PC-9 (cell line): ENCODE measurements at regions not wholly inside any gene's neighbourhood (a gene's known extent, or its start where the extent isn't known, plus 50 kb on each side); places are given as distances from the start of the nearest gene placed in this dataset.

Source experiments
- BruUV-seq: library from RNA; stranded (reverse); fragments of 400-500 nt; replicated peaks from 2 replicates; lab custom pipeline; 2021; lab: Mats Ljungman, UMichigan
- CTCF ChIA-PET: fragments of 300-600 bp; sonication (Branson Sonifier 250); formaldehyde crosslinking; loops from one replicate; lab custom pipeline; 2022; ENCODE audit warnings: antibody characterized with exemption; lab: Charles Lee
- POLR2A ChIA-PET: fragments of 300-600 bp; sonication (Branson Sonifier 250); formaldehyde crosslinking; loops from one replicate; lab custom pipeline; 2022; ENCODE audit warnings: antibody characterized with exemption; ENCODE audit not compliant: unreplicated experiment; lab: Charles Lee
- DNase-seq, 2 experiments: peaks; one replicate each; pipeline versions ENCODE4 v3.0.0 to v3.0.0-alpha.2; 2015 to 2022; ENCODE audit warnings: mixed read lengths in 1 of 2
- H2AFZ ChIP-seq: fragments of 200-600 bp; sonication (generic); 2 replicates; pipeline ENCODE4 v1.8.1; 2017; ENCODE audit warnings: antibody characterized with exemption
- H3F3A ChIP-seq: fragments of 200-600 bp; sonication (generic); 2 replicates; pipeline ENCODE4 v1.8.1; 2017; ENCODE audit warnings: antibody characterized with exemption, mild to moderate bottlenecking, low read depth; ENCODE audit not compliant: insufficient read depth
- H3K27ac ChIP-seq: fragments of 200-600 bp; sonication (generic); 2 replicates; pipeline ENCODE4 v1.6.1; 2016; ENCODE audit warnings: mixed run types
- H3K27me3 ChIP-seq: fragments of 200-600 bp; sonication (generic); 2 replicates; pipeline ENCODE4 v1.6.1; 2016; ENCODE audit warnings: low read depth, mixed run types; ENCODE audit not compliant: insufficient read depth
- H3K36me3 ChIP-seq: fragments of 200-600 bp; sonication (generic); 2 replicates; pipeline ENCODE4 v1.6.1; 2016; ENCODE audit warnings: low read depth, mixed run types
- H3K4me1 ChIP-seq: fragments of 200-600 bp; sonication (generic); replicated peaks from 2 replicates; pipeline ENCODE4 v1.6.1; 2016; ENCODE audit warnings: mixed run types; ENCODE audit not compliant: insufficient read depth
- H3K4me2 ChIP-seq: fragments of 200-600 bp; sonication (generic); 2 replicates; pipeline ENCODE4 v1.6.1; 2017; ENCODE audit warnings: mixed run types
- H3K4me3 ChIP-seq: fragments of 200-600 bp; sonication (generic); 2 replicates; pipeline ENCODE4 v1.6.1; 2016; ENCODE audit warnings: mixed run types
- H3K79me2 ChIP-seq: fragments of 200-600 bp; sonication (generic); 2 replicates; pipeline ENCODE4 v1.6.1; 2017; ENCODE audit warnings: low read depth, mixed run types
- H3K9me2 ChIP-seq: fragments of 200-600 bp; sonication (generic); 2 replicates; pipeline ENCODE4 v1.8.1; 2017; ENCODE audit warnings: mild to moderate bottlenecking; ENCODE audit not compliant: insufficient read depth
- H3K9me3 ChIP-seq: fragments of 200-600 bp; sonication (generic); 2 replicates; pipeline ENCODE4 v1.8.1; 2016; ENCODE audit warnings: low read depth; ENCODE audit not compliant: insufficient read depth
- H4K20me1 ChIP-seq: fragments of 200-600 bp; sonication (generic); 2 replicates; pipeline ENCODE4 v1.8.1; 2017; ENCODE audit not compliant: insufficient read depth
- EZH2 ChIP-seq: fragments of 200-600 bp; sonication (generic); IDR thresholded peaks from 2 replicates; pipeline ENCODE4 v1.8.0; 2017; ENCODE audit warnings: antibody characterized with exemption, low read depth
- intact Hi-C: fragments of 100-400 bp; cut with micrococcal nuclease; formaldehyde crosslinking; loops from one replicate; pipeline ENCODE4 v1.10.0; 2022; ENCODE audit not compliant: unreplicated experiment
- TF ChIP-seq, protein P1 (sequence below): fragments of 200-600 bp; sonication (generic); conservative IDR thresholded peaks from 2 replicates; pipeline ENCODE4 v1.6.1; 2017; ENCODE audit warnings: mixed run types, antibody characterized with exemption, mild to moderate bottlenecking, moderate library complexity

GRCh38 chr5:35488791-35489190, 128.9 kb upstream of the SPEF2 start:
- H3K36me3 ChIP-seq: no peaks in the 10 kb centered on the region
- no peak overlapping the region for H2AFZ ChIP-seq
- H3K79me2 ChIP-seq: no peaks in the 10 kb centered on the region
- H3K27me3 ChIP-seq: peaks cover 7% of the 10 kb centered on the region; the same call in 1 of the 2 replicates
- CTCF ChIA-PET: no interaction called here
- H3K4me3 ChIP-seq: no peak overlapping the region
- intact Hi-C loops: no loop called here
- H3K27ac ChIP-seq: no peak overlapping the region
- no peaks in the 10 kb centered on the region for H3K9me3 ChIP-seq
- no peak overlapping the region for H3K4me2 ChIP-seq
- TF ChIP-seq, protein P1, sequence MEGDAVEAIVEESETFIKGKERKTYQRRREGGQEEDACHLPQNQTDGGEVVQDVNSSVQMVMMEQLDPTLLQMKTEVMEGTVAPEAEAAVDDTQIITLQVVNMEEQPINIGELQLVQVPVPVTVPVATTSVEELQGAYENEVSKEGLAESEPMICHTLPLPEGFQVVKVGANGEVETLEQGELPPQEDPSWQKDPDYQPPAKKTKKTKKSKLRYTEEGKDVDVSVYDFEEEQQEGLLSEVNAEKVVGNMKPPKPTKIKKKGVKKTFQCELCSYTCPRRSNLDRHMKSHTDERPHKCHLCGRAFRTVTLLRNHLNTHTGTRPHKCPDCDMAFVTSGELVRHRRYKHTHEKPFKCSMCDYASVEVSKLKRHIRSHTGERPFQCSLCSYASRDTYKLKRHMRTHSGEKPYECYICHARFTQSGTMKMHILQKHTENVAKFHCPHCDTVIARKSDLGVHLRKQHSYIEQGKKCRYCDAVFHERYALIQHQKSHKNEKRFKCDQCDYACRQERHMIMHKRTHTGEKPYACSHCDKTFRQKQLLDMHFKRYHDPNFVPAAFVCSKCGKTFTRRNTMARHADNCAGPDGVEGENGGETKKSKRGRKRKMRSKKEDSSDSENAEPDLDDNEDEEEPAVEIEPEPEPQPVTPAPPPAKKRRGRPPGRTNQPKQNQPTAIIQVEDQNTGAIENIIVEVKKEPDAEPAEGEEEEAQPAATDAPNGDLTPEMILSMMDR: no peak
- no peak for TF ChIP-seq EZH2
- BruUV-seq: no TSS peak
- H3K9me2 ChIP-seq: no peaks in the 10 kb centered on the region
- no peak for DNase-seq
- no peaks in the 10 kb centered on the region for H4K20me1 ChIP-seq
- POLR2A ChIA-PET: no interaction called here
- no peaks in the 10 kb centered on the region for H3K4me1 ChIP-seq
- no peaks in the 10 kb centered on the region for H3F3A ChIP-seq

GRCh38 chr5:35488055-35488454, 129.6 kb upstream of the SPEF2 start:
- Histone ChIP-seq H3K4me2 (no peak overlapping the region), H3K4me3 (no peak overlapping the region), H3K4me1 (no peaks in the 10 kb centered on the region), H3K36me3 (no peaks in the 10 kb centered on the region), H2AFZ (no peak overlapping the region), H4K20me1 (no peaks in the 10 kb centered on the region), H3K27ac (no peak overlapping the region), H3K79me2 (no peaks in the 10 kb centered on the region), H3F3A (no peaks in the 10 kb centered on the region), H3K9me3 (no peaks in the 10 kb centered on the region), H3K9me2 (no peaks in the 10 kb centered on the region), H3K27me3 (0 out of 2 replicates have a peak, but pooled peaks cover 2% of the 10 kb centered on the region)
- intact Hi-C loops: no loop called here
- POLR2A ChIA-PET: no interaction called here
- BruUV-seq: no TSS peak
- no peak for DNase-seq
- no peak for TF ChIP-seq EZH2
- TF ChIP-seq, protein P1: no peak
- CTCF ChIA-PET: no interaction called here

GRCh38 chr5:35487233-35488025, 130.2 kb upstream of the SPEF2 start:
- intact Hi-C loops: no loop called here
- H3K27ac ChIP-seq: no peak overlapping the region
- no peaks in the 10 kb centered on the region for H3K36me3 ChIP-seq
- ChIA-PET POLR2A (interaction anchor here (0.7 kb wide), 1 partner anchor 274 kb away, joined by 3 read pairs; no protein-coding TSS in a partner anchor), CTCF (interaction anchor here (0.5 kb wide), 1 partner anchor 409 kb away, joined by 3 read pairs; no protein-coding TSS in a partner anchor)
- H3F3A ChIP-seq: no peaks in the 10 kb centered on the region
- TF ChIP-seq, protein P1: no peak
- TF ChIP-seq EZH2: no peak
- no peaks in the 10 kb centered on the region for H4K20me1 ChIP-seq
- no peaks in the 10 kb centered on the region for H3K9me3 ChIP-seq
- no peaks in the 10 kb centered on the region for H3K9me2 ChIP-seq
- BruUV-seq: no TSS peak
- H2AFZ ChIP-seq: no peak overlapping the region
- no peaks in the 10 kb centered on the region for H3K4me1 ChIP-seq
- H3K4me2 ChIP-seq: no peak overlapping the region
- no peaks in the 10 kb centered on the region for H3K79me2 ChIP-seq
- H3K27me3 ChIP-seq: no peaks in the 10 kb centered on the region
- no peak for DNase-seq
- H3K4me3 ChIP-seq: no peak overlapping the region
